Mesenchymal stem cell (in vitro differentiated cells and primary cell): ENCODE measurements at regions not wholly inside any gene's neighbourhood (a gene's known extent, or its start where the extent isn't known, plus 50 kb on each side); places are given as distances from the start of the nearest gene placed in this dataset.

Experiments
- DNase-seq: peaks from one replicate; pipeline ENCODE4 v3.0.0-alpha.2; 2013
- H2AFZ ChIP-seq: one replicate; pipeline ENCODE4 v1.6.1; 2013; ENCODE audit warnings: low read depth, mild to moderate bottlenecking, control low read depth, inconsistent platforms, low read length, moderate library complexity
- H2AK5ac ChIP-seq: 2 replicates; pipeline ENCODE4 v1.6.1; 2013; ENCODE audit warnings: low read length, moderate library complexity, mild to moderate bottlenecking, inconsistent platforms; ENCODE audit not compliant: severe bottlenecking
- H2BK120ac ChIP-seq: one replicate; pipeline ENCODE4 v1.6.1; 2013; ENCODE audit warnings: low read depth, mild to moderate bottlenecking, inconsistent platforms, low read length, moderate library complexity
- H2BK12ac ChIP-seq, 2 experiments: one replicate each; pipeline ENCODE4 v1.6.1; 2013; ENCODE audit warnings: inconsistent platforms in 2 of 2, low read length in 2 of 2, mild to moderate bottlenecking in 2 of 2, moderate library complexity in 2 of 2, control low read depth in 1 of 2
- H2BK15ac ChIP-seq: one replicate; pipeline ENCODE4 v1.6.1; 2013; ENCODE audit warnings: mild to moderate bottlenecking, low read depth, inconsistent platforms; ENCODE audit not compliant: poor library complexity, severe bottlenecking
- H2BK5ac ChIP-seq: 2 replicates; pipeline ENCODE4 v1.6.1; 2013; ENCODE audit warnings: low read depth, mild to moderate bottlenecking, low read length, control low read depth, inconsistent platforms; ENCODE audit not compliant: poor library complexity, severe bottlenecking
- H3K14ac ChIP-seq, 2 experiments: one replicate each; pipeline ENCODE4 v1.6.1; 2013; ENCODE audit warnings: inconsistent platforms in 2 of 2, low read length in 2 of 2, control low read depth in 1 of 2, mild to moderate bottlenecking in 1 of 2, moderate library complexity in 1 of 2
- H3K18ac ChIP-seq, 2 experiments: one replicate each; pipeline ENCODE4 v1.6.1; 2013; ENCODE audit warnings: inconsistent platforms in 2 of 2, low read length in 2 of 2, control low read depth in 1 of 2, low read depth in 1 of 2, mild to moderate bottlenecking in 1 of 2
- H3K23ac ChIP-seq, 2 experiments: one replicate each; pipeline ENCODE4 v1.6.1; 2013; ENCODE audit warnings: inconsistent platforms in 2 of 2, low read length in 2 of 2, mild to moderate bottlenecking in 2 of 2, moderate library complexity in 2 of 2, control low read depth in 1 of 2
- H3K27ac ChIP-seq: 2 replicates; pipeline ENCODE4 v1.5.1; 2013; ENCODE audit warnings: mild to moderate bottlenecking, moderate library complexity, low read length, control low read depth, inconsistent platforms; ENCODE audit not compliant: poor library complexity, severe bottlenecking
- H3K27me3 ChIP-seq, 2 experiments: 2 replicates each; pipeline versions ENCODE4 v1.6.1 to v1.7.0; 2013; ENCODE audit warnings: low read length in 2 of 2, mild to moderate bottlenecking in 2 of 2, moderate library complexity in 2 of 2, control low read depth in 1 of 2, inconsistent platforms in 1 of 2; ENCODE audit not compliant: control insufficient read depth in 1 of 2, insufficient read depth in 1 of 2
- H3K36me3 ChIP-seq, 2 experiments: 2 replicates each; pipeline versions ENCODE4 v1.6.1 to v1.7.0; 2013; ENCODE audit warnings: low read length in 2 of 2, control low read depth in 1 of 2, inconsistent platforms in 1 of 2, low read depth in 1 of 2, mild to moderate bottlenecking in 1 of 2; ENCODE audit not compliant: insufficient read depth in 2 of 2, control insufficient read depth in 1 of 2
- H3K4ac ChIP-seq, 2 experiments: one replicate each; pipeline ENCODE4 v1.6.1; 2013; ENCODE audit warnings: inconsistent platforms in 2 of 2, low read length in 2 of 2, mild to moderate bottlenecking in 2 of 2, moderate library complexity in 2 of 2, control low read depth in 1 of 2, low read depth in 1 of 2
- H3K4me1 ChIP-seq: 2 replicates; pipeline ENCODE4 v1.6.1; 2013; ENCODE audit warnings: low read depth, low read length, control low read depth; ENCODE audit not compliant: control insufficient read depth, insufficient read depth
- H3K4me2 ChIP-seq: 2 replicates; pipeline ENCODE4 v1.6.1; 2013; ENCODE audit warnings: low read length, mild to moderate bottlenecking, inconsistent platforms; ENCODE audit not compliant: poor library complexity, severe bottlenecking
- H3K4me3 ChIP-seq, 2 experiments: 2 replicates each; pipeline versions ENCODE4 v1.5.1 to v1.7.0; 2013; ENCODE audit warnings: low read length in 2 of 2, mild to moderate bottlenecking in 2 of 2, control low read depth in 1 of 2, low read depth in 1 of 2; ENCODE audit not compliant: insufficient read depth in 1 of 2
- H3K79me1 ChIP-seq: replicated peaks from 2 replicates; pipeline ENCODE4 v1.6.1; 2013; ENCODE audit warnings: mild to moderate bottlenecking, control low read depth, low read length, inconsistent platforms; ENCODE audit not compliant: poor library complexity, severe bottlenecking
- H3K9ac ChIP-seq: 2 replicates; pipeline ENCODE4 v1.7.0; 2013; ENCODE audit warnings: mild to moderate bottlenecking, low read length, moderate library complexity
- H3K9me3 ChIP-seq: 2 replicates; pipeline ENCODE4 v1.7.0; 2013; ENCODE audit warnings: mild to moderate bottlenecking, low read length; ENCODE audit not compliant: control insufficient read depth
- H4K8ac ChIP-seq: one replicate; pipeline ENCODE4 v1.6.1; 2013; ENCODE audit warnings: inconsistent platforms, mild to moderate bottlenecking, low read length, moderate library complexity
- H4K91ac ChIP-seq: one replicate; pipeline ENCODE4 v1.6.1; 2013; ENCODE audit warnings: mild to moderate bottlenecking, low read length, inconsistent platforms
- WGBS: methylation state at CpG from one replicate; pipeline ENCODE4 v1.1.7; 2013; ENCODE audit warnings: mixed read lengths; 5-methylcytosine and 5-hydroxymethylcytosine counted together

DNA sequence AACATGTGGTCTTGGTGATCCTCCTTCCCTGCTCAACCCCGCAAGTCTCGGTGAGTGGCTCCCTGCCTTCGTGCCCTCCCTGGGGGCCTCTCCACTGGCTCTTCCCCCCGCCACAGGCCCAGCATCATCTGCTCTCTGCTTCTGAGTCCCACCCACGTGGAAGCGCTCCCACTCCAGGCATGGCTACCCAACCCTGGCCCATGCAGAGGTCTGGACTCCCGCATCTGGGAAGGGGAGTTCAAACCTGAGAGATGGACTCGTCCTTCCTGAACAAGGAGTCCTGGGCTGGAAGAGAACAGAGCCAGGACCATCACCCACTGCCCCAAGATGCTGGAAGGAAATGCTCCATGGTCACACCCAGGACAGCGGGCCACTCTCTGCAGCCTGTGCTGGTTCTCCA lies 90.8 kb downstream of the DHCR7 start:
- Histone ChIP-seq H3K27me3 (peaks cover 23 to 58% of the 10 kb centered on the region in 2 experiments), H3K4me1 (peaks cover 2% of the 10 kb centered on the region), H3K27ac (no peak overlapping the region), H2BK12ac (no peak overlapping the region), H3K4me2 (no peak overlapping the region), H3K14ac (no peak overlapping the region), H4K8ac (no peak overlapping the region), H3K79me1 (no peaks in the 10 kb centered on the region), H3K36me3 (no peaks in the 10 kb centered on the region), H3K9ac (no peak overlapping the region), H2AK5ac (no peak overlapping the region), H3K4me3 (no peak overlapping the region), H4K91ac (no peak overlapping the region), H3K18ac (no peak overlapping the region), H2BK5ac (no peak overlapping the region), H3K9me3 (no peaks in the 10 kb centered on the region), H3K23ac (no peak overlapping the region), H3K4ac (no peak overlapping the region), H2BK15ac (no peak overlapping the region), H2BK120ac (no peak overlapping the region), H2AFZ (no peak overlapping the region)
- no peak for DNase-seq
- WGBS: 78% methylated on average over 9 of the region's 9 CpGs

DNA sequence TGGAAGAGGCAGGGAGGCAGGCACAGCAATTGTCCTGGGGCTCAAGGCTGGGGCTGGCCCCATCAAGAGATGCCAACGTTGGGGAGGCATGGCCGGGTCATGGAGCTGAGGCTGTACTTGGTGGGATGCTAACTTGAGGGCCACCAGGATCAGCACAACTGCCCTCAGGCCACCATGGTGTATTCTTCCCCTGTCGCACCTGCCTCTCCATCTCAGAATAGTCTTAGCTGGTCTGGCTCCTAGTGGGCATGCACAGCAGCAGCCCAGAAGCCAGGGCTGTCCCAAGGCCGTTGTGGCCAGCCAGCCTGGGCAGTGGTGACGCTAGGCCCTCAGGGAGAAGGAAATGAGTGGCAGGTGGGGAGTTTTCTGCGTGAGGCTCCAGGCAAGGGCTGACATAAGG lies 91.3 kb downstream of the DHCR7 start:
- peaks cover 23 to 64% of the 10 kb centered on the region in 2 experiments for H3K27me3 ChIP-seq
- no peak overlapping the region for H3K18ac ChIP-seq
- no peak overlapping the region for H2BK15ac ChIP-seq
- no peak overlapping the region for H3K23ac ChIP-seq
- H3K79me1 ChIP-seq: no peaks in the 10 kb centered on the region
- H4K8ac ChIP-seq: no peak overlapping the region
- H2AFZ ChIP-seq: no peak overlapping the region
- WGBS: 30% methylated on average over 3 of the region's 6 CpGs
- no peak overlapping the region for H2BK120ac ChIP-seq
- H3K4me3 ChIP-seq: no peak overlapping the region
- no peak overlapping the region for H2BK5ac ChIP-seq
- peaks cover 2% of the 10 kb centered on the region for H3K4me1 ChIP-seq
- no peaks in the 10 kb centered on the region for H3K9me3 ChIP-seq
- no peak overlapping the region for H3K4ac ChIP-seq
- no peak overlapping the region for H3K9ac ChIP-seq
- no peak overlapping the region for H3K27ac ChIP-seq
- no peak overlapping the region for H4K91ac ChIP-seq
- no peaks in the 10 kb centered on the region for H3K36me3 ChIP-seq
- no peak overlapping the region for H3K14ac ChIP-seq
- H2AK5ac ChIP-seq: no peak overlapping the region
- no peak for DNase-seq
- H3K4me2 ChIP-seq: no peak overlapping the region
- no peak overlapping the region for H2BK12ac ChIP-seq

DNA sequence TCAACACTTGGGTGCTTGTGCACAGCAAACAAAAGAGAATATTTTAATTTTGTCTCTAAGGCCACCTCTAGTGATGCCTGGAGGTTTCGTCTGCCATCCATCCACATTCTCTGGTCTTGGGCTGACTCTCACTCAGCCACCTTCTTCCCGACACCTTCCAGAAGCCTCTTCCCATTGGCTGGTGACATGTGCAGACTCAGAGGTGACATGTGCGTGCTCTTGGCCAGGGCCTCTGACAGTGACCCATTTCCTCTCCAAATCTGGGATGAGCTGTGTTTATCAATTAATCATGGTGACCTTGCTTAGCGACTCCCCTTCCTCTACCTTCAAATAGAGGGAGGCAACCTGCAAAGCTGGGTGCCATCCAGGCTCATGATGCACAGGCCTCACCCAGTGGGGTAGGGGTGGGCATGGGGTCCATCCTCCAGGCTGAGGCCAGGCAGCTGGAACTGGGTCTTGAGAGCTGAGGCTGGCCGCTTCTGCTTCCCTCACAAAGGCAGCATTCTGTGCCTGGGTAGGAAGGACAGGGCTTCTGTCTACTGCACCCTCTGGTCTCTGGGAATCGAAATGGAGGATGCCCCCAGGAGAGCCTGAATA lies 91.8 kb downstream of the DHCR7 start:
- no peak overlapping the region for H3K14ac ChIP-seq
- no peak overlapping the region for H4K8ac ChIP-seq
- H4K91ac ChIP-seq: no peak overlapping the region
- no peak overlapping the region for H3K4me2 ChIP-seq
- H3K27me3 ChIP-seq: peaks cover 23 to 69% of the 10 kb centered on the region in 2 experiments
- no peak overlapping the region for H3K4ac ChIP-seq
- H3K36me3 ChIP-seq: no peaks in the 10 kb centered on the region
- H2BK12ac ChIP-seq: no peak overlapping the region
- H2BK5ac ChIP-seq: no peak overlapping the region
- no peak overlapping the region for H3K4me3 ChIP-seq
- WGBS: 81% methylated on average over 5 of the region's 6 CpGs
- DNase-seq: no peak
- no peak overlapping the region for H2AFZ ChIP-seq
- no peaks in the 10 kb centered on the region for H3K79me1 ChIP-seq
- no peak overlapping the region for H3K23ac ChIP-seq
- no peaks in the 10 kb centered on the region for H3K9me3 ChIP-seq
- no peak overlapping the region for H3K27ac ChIP-seq
- no peak overlapping the region for H2BK15ac ChIP-seq
- no peak overlapping the region for H3K18ac ChIP-seq
- no peak overlapping the region for H2AK5ac ChIP-seq
- no peak overlapping the region for H2BK120ac ChIP-seq
- peaks cover 2% of the 10 kb centered on the region for H3K4me1 ChIP-seq
- H3K9ac ChIP-seq: no peak overlapping the region

DNA sequence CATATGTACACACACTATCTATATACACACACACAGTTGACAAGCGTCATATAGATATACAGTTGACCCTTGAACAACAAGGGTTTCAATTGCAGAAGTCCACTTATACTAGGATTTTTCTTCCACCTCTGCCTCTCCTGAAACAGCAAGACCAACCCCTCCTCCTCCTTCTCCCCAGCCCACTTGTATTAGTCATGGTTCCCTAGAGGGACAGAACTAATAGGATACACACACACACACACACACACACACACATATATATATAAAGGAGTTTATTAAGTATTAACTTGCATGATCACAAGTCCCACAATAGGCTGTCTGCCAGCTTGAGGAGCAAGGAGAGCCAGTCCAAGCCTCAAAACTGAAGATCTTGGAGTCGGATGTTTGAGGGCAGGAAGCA lies 92.9 kb downstream of the DHCR7 start:
- Histone ChIP-seq H3K9ac (no peak overlapping the region), H4K8ac (no peak overlapping the region), H3K36me3 (no peaks in the 10 kb centered on the region), H3K4me3 (no peak overlapping the region), H3K27ac (no peak overlapping the region), H2AK5ac (no peak overlapping the region), H3K18ac (no peak overlapping the region), H3K14ac (no peak overlapping the region), H3K4ac (no peak overlapping the region), H2BK12ac (no peak overlapping the region), H3K27me3 (peaks cover 23 to 71% of the 10 kb centered on the region in 2 experiments), H4K91ac (no peak overlapping the region), H2AFZ (no peak overlapping the region), H3K4me1 (peaks cover 2% of the 10 kb centered on the region), H3K79me1 (no peaks in the 10 kb centered on the region), H2BK120ac (no peak overlapping the region), H2BK5ac (no peak overlapping the region), H2BK15ac (no peak overlapping the region), H3K9me3 (no peaks in the 10 kb centered on the region), H3K23ac (no peak overlapping the region), H3K4me2 (no peak overlapping the region)
- WGBS: 78% methylated on average over 2 of the region's 2 CpGs
- DNase-seq: peak; percentile 27
